K562 (cell line): ENCODE measurements at regions not wholly inside any gene's neighbourhood (a gene's known extent, or its start where the extent isn't known, plus 50 kb on each side); places are given as distances from the start of the nearest gene placed in this dataset.
A peak's percentile ranks its signal among the peaks of the same experiment; 100 is the strongest.

Experiments used
- ATAC-seq: fragments of 200-7000 bp; cut with Tn5 transposase; 3 replicates; pipeline ENCODE4 v1.9.1; 2020; ENCODE audit warnings: moderate library complexity
- BruUV-seq: library from RNA; stranded (reverse); fragments of 400-500 nt; replicated peaks from 2 replicates; lab custom pipeline; 2021; lab: Mats Ljungman, UMichigan
- CTCF ChIA-PET: fragments of 300-600 bp; formaldehyde crosslinking; extraction: SDS; loops from one replicate; lab custom pipeline; 2021; ENCODE audit warnings: low intra/inter-chr PET ratio; lab: Yijun Ruan, JAX
- POLR2A ChIA-PET: fragments of 300-600, 350-650 bp; sonication (Branson Sonifier 250); formaldehyde crosslinking; extraction: SDS; loops from one replicate; lab custom pipeline; 2021; ENCODE audit warnings: antibody characterized with exemption, inconsistent platforms; lab: Yijun Ruan, JAX
- DNase-seq, 4 experiments: peaks; one replicate each; pipeline versions ENCODE4 v3.0.0 to v3.0.0-alpha.2; 2011 to 2018; ENCODE audit warnings: low spot score in 3 of 4, mixed read lengths in 3 of 4; ENCODE audit errors: extremely low read depth in 1 of 4
- FAIRE-seq: peaks from 2 replicates; lab custom pipeline; 2011; peaks lifted over from hg19 to GRCh38; lab: Jason Lieb, UNC
- H2AFZ ChIP-seq: 2 replicates; pipeline ENCODE4 v1.6.0; 2011; ENCODE audit warnings: low read depth, low read length, control low read depth, inconsistent platforms
- H3K27ac ChIP-seq: fragments of 200-600 bp; 3 replicates; pipeline ENCODE4 v1.8.0; 2011; ENCODE audit warnings: low read depth, mild to moderate bottlenecking, control low read depth, inconsistent platforms, low read length, moderate library complexity, mixed read lengths; ENCODE audit errors: extremely low read depth
- H3K27me3 ChIP-seq, 2 experiments: fragments of 300-600 bp in 1 of 2; 2 replicates in 1 of 2; 3 replicates in 1 of 2; pipeline versions ENCODE4 v1.6.0 to v1.8.0; 2011; ENCODE audit warnings: inconsistent platforms in 2 of 2, low read length in 2 of 2, mild to moderate bottlenecking in 1 of 2, mixed read lengths in 1 of 2, moderate library complexity in 1 of 2; ENCODE audit not compliant: control insufficient read depth in 2 of 2, insufficient read depth in 2 of 2
- H3K36me3 ChIP-seq: fragments of 300-600 bp; 3 replicates; pipeline ENCODE4 v1.8.0; 2011; ENCODE audit warnings: mild to moderate bottlenecking, low read length, inconsistent platforms; ENCODE audit not compliant: control insufficient read depth, insufficient read depth
- H3K4me1 ChIP-seq, 2 experiments: fragments of 200-600 bp in 1 of 2; replicated peaks in 1 of 2; 2 replicates in 1 of 2; 3 replicates in 1 of 2; pipeline versions ENCODE4 v1.5.1 to v1.8.0; 2011; ENCODE audit warnings: inconsistent platforms in 2 of 2, low read length in 2 of 2, mild to moderate bottlenecking in 1 of 2, mixed read lengths in 1 of 2, moderate library complexity in 1 of 2; ENCODE audit not compliant: control insufficient read depth in 2 of 2, insufficient read depth in 2 of 2
- H3K4me2 ChIP-seq: 2 replicates; pipeline ENCODE4 v1.6.1; 2011; ENCODE audit warnings: low read length, control low read depth, inconsistent platforms, mixed read lengths; ENCODE audit not compliant: insufficient read depth
- H3K4me3 ChIP-seq: fragments of 200-600 bp; sonication (generic), shearing (Covaris generic); 2 replicates; pipeline ENCODE4 v1.5.1; 2016; ENCODE audit warnings: control low read depth, inconsistent platforms
- H3K79me2 ChIP-seq: fragments of 200-600 bp; 3 replicates; pipeline ENCODE4 v1.8.0; 2011; ENCODE audit warnings: low read length, inconsistent platforms; ENCODE audit not compliant: control insufficient read depth, insufficient read depth
- H3K9ac ChIP-seq, 2 experiments: 2 replicates each; pipeline versions ENCODE4 v1.6.0 to v1.6.1; 2011; ENCODE audit warnings: low read depth in 2 of 2, low read length in 2 of 2, control low read depth in 1 of 2, inconsistent platforms in 1 of 2, mild to moderate bottlenecking in 1 of 2, mixed read lengths in 1 of 2; ENCODE audit not compliant: insufficient read depth in 1 of 2
- H3K9me1 ChIP-seq: one replicate; pipeline ENCODE4 v1.6.0; 2011; ENCODE audit warnings: inconsistent platforms, mild to moderate bottlenecking, low read length, moderate library complexity; ENCODE audit not compliant: control insufficient read depth, insufficient read depth
- H3K9me3 ChIP-seq: replicated peaks from 2 replicates; pipeline ENCODE4 v1.5.1; 2011; ENCODE audit warnings: low read depth, low read length, inconsistent platforms; ENCODE audit not compliant: control insufficient read depth, insufficient read depth
- H4K20me1 ChIP-seq: replicated peaks from 2 replicates; pipeline ENCODE4 v1.6.1; 2011; ENCODE audit warnings: low read length, inconsistent platforms, mixed read lengths; ENCODE audit not compliant: control insufficient read depth, insufficient read depth
- C11orf30 ChIP-seq: fragments of 450-650 bp; IDR thresholded peaks from 2 replicates; pipeline ENCODE4 v1.6.1; 2016; ENCODE audit warnings: low read depth, mild to moderate bottlenecking
- EP400 ChIP-seq: fragments of 450-650 bp; IDR thresholded peaks from 2 replicates; pipeline ENCODE4 v1.6.1; 2017; ENCODE audit warnings: antibody characterized with exemption, mild to moderate bottlenecking, moderate library complexity
- FOXJ2 ChIP-seq: fragments of 200-800 bp; sonication (Bioruptor generic); IDR thresholded peaks from 2 replicates; pipeline ENCODE4 v1.6.1; 2016; ENCODE audit warnings: missing genetic modification characterization, missing compliant biosample characterization
- HDAC6 ChIP-seq: IDR thresholded peaks from 2 replicates; pipeline ENCODE4 v1.6.1; 2012; ENCODE audit warnings: low read depth, mild to moderate bottlenecking, control low read depth, inconsistent platforms, low read length, moderate library complexity
- ILK ChIP-seq: fragments of 450-650 bp; IDR thresholded peaks from 2 replicates; pipeline ENCODE4 v1.6.1; 2016; ENCODE audit warnings: missing genetic modification characterization, low read depth, mild to moderate bottlenecking, missing compliant biosample characterization, moderate library complexity, borderline replicate concordance
- KLF16 ChIP-seq: IDR thresholded peaks from 2 replicates; pipeline ENCODE4 v1.6.1; 2016; ENCODE audit warnings: antibody characterized with exemption
- NCOA2 ChIP-seq, 2 experiments: fragments of 450-650 bp; IDR thresholded peaks; 2 replicates each; pipeline ENCODE4 v1.6.1; 2018; ENCODE audit warnings: mild to moderate bottlenecking in 2 of 2, moderate library complexity in 1 of 2; ENCODE audit not compliant: partially characterized antibody in 2 of 2
- POLR2H ChIP-seq: IDR thresholded peaks from 2 replicates; pipeline ENCODE4 v1.6.1; 2016; ENCODE audit warnings: missing genetic modification characterization, low read depth, mild to moderate bottlenecking, control low read depth, missing compliant biosample characterization, moderate library complexity
- ZNF143 ChIP-seq: sonication (generic); formaldehyde crosslinking; IDR thresholded peaks from 2 replicates; pipeline ENCODE4 v1.9.0; 2022; ENCODE audit warnings: mild to moderate bottlenecking, missing genetic modification reagents
- ZNF174 ChIP-seq: fragments of 250-450 bp; sonication (Bioruptor Pico); IDR thresholded peaks from 2 replicates; pipeline ENCODE4 v1.4.0; 2020; ENCODE audit warnings: mild to moderate bottlenecking
- ZNF316 ChIP-seq: fragments of 450-650 bp; IDR thresholded peaks from 2 replicates; pipeline ENCODE4 v1.6.1; 2016
- ZNF696 ChIP-seq: fragments of 250-450 bp; sonication (Bioruptor Pico); conservative IDR thresholded peaks from 2 replicates; pipeline ENCODE4 v1.4.0; 2020; ENCODE audit warnings: mild to moderate bottlenecking, moderate library complexity
- ZNF75A ChIP-seq: fragments of 450-650 bp; formaldehyde crosslinking; IDR thresholded peaks from 2 replicates; pipeline ENCODE4 v1.4.0; 2020; ENCODE audit warnings: mild to moderate bottlenecking
- in situ Hi-C: fragments of 300-500 bp; cut with MboI; formaldehyde crosslinking; loops from 4 replicates; pipeline ENCODE4 v1.15.0; 2018; ENCODE audit warnings: inconsistent platforms, mixed read lengths
- intact Hi-C: fragments of 100-400 bp; cut with micrococcal nuclease; formaldehyde crosslinking; loops from 2 replicates; pipeline ENCODE4 v1.14.2; 2022
- TF ChIP-seq, protein P1 (sequence below): sonication (generic); formaldehyde crosslinking; IDR thresholded peaks from 2 replicates; pipeline ENCODE4 v1.8.1; 2023; ENCODE audit warnings: mild to moderate bottlenecking, missing genetic modification reagents
- TF ChIP-seq, protein P2 (sequence below): fragments of 450-650 bp; IDR thresholded peaks from 2 replicates; pipeline ENCODE4 v1.6.1; 2014; ENCODE audit warnings: low read depth, mild to moderate bottlenecking, moderate library complexity, borderline replicate concordance

DNA sequence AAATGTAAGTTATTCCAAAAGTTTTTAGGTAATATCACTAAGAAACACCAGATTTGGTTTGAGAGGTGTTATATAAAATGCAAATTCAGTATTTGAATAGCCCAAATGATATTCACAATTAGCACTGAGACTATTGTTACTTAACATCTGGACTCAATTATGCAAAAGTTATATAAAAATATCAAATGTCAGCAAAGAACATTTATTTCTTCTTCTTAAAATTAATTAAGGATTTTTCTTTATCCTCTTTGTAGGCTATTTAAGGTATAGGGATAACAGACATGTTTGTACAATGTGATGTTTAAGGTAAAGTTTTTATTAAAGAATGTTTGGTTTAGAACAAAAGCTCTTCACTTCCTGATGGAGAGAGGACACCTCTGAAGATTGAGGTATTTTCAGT is 63.3 kb upstream of the GK2 start:
- H3K9me3 ChIP-seq = no peaks in the 10 kb centered on the region; the same call in 1 of the 2 replicates
- no peak overlapping the region for H3K27ac ChIP-seq
- no peak overlapping the region for H3K4me3 ChIP-seq
- DNase-seq (no peak), FAIRE-seq (no peak), ATAC-seq (no peak)
- TF ChIP-seq C11orf30 (peak; percentile 37; the same call in 1 of the 2 replicates), ZNF316 (peak; percentile 55), ILK (no peak)
- no peak overlapping the region for H2AFZ ChIP-seq
- POLR2A ChIA-PET = no interaction called here
- H3K36me3 ChIP-seq = no peaks in the 10 kb centered on the region
- in situ Hi-C loops (no loop called here), intact Hi-C loops (no loop called here)
- no peak overlapping the region for H3K9ac ChIP-seq
- H3K27me3 ChIP-seq = no peaks in the 10 kb centered on the region
- no TSS peak for BruUV-seq
- no peaks in the 10 kb centered on the region for H3K79me2 ChIP-seq
- CTCF ChIA-PET = no interaction called here
- no peaks in the 10 kb centered on the region for H3K4me1 ChIP-seq
- H4K20me1 ChIP-seq = no peaks in the 10 kb centered on the region
- H3K9me1 ChIP-seq = no peaks in the 10 kb centered on the region
- no peak overlapping the region for H3K4me2 ChIP-seq

DNA sequence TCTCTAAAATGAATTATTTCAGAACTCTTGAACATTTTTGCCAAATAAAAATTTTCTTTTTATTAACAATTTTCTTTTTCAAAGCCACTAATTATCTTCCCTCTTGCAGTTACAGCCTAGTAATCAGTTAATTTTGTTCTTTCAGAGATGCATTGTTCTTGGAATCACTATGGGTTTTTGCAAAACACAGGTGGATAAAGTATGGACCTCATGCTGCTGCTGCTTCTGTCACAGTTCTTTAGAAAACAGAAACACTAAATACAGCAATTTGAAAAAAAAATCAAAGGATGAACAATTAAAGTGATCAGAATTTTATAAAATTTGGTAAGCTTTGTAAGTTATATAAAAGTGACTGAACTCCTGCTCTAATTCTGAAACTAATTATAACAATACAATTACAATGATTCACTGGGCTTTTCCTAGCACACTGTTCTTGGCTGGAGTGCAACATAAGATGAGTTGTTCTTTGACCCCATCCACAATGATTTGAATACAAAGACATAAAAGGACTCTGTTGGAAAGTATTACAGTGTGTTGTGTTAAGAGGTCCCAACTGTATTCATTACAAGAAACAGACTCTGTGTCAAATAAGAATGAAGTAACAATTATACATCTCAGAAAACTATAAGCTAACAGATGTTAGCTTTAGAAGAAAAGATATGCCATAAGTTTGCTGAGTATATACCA is 59.4 kb upstream of the GK2 start:
- Histone ChIP-seq H3K9me3 (no peaks in the 10 kb centered on the region; the same call in 1 of the 2 replicates), H3K36me3 (no peaks in the 10 kb centered on the region), H3K79me2 (no peaks in the 10 kb centered on the region), H2AFZ (no peak overlapping the region), H4K20me1 (no peaks in the 10 kb centered on the region), H3K4me3 (no peak overlapping the region), H3K27me3 (no peaks in the 10 kb centered on the region), H3K27ac (no peak overlapping the region), H3K4me2 (no peak overlapping the region), H3K4me1 (peaks cover 0 to 3% of the 10 kb centered on the region in 2 experiments; a peak in 1 of 5 replicates), H3K9ac (no peak overlapping the region), H3K9me1 (no peaks in the 10 kb centered on the region)
- no TSS peak for BruUV-seq
- POLR2A ChIA-PET = no interaction called here
- CTCF ChIA-PET = no interaction called here
- intact Hi-C loops (no loop called here), in situ Hi-C loops (no loop called here)
- no peak for FAIRE-seq
- ATAC-seq = no peak
- no peak for DNase-seq
- TF ChIP-seq FOXJ2 (tag) (no peak), EP400 (no peak), NCOA2 (IDR thresholded peaks at IDR 0.05; ENCODE audit: partially characterized antibody in 2 of 2) (no peak), HDAC6 (no peak), ZNF174 (CRISPR knock-in tag) (no peak), ZNF143 (no peak), POLR2H (tag) (no peak), KLF16 (no peak), ZNF696 (CRISPR knock-in tag) (no peak), ZNF75A (CRISPR knock-in tag) (no peak)
- TF ChIP-seq, protein P1, sequence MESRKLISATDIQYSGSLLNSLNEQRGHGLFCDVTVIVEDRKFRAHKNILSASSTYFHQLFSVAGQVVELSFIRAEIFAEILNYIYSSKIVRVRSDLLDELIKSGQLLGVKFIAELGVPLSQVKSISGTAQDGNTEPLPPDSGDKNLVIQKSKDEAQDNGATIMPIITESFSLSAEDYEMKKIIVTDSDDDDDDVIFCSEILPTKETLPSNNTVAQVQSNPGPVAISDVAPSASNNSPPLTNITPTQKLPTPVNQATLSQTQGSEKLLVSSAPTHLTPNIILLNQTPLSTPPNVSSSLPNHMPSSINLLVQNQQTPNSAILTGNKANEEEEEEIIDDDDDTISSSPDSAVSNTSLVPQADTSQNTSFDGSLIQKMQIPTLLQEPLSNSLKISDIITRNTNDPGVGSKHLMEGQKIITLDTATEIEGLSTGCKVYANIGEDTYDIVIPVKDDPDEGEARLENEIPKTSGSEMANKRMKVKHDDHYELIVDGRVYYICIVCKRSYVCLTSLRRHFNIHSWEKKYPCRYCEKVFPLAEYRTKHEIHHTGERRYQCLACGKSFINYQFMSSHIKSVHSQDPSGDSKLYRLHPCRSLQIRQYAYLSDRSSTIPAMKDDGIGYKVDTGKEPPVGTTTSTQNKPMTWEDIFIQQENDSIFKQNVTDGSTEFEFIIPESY (CRISPR knock-in tag) = no peak
- TF ChIP-seq, protein P2, sequence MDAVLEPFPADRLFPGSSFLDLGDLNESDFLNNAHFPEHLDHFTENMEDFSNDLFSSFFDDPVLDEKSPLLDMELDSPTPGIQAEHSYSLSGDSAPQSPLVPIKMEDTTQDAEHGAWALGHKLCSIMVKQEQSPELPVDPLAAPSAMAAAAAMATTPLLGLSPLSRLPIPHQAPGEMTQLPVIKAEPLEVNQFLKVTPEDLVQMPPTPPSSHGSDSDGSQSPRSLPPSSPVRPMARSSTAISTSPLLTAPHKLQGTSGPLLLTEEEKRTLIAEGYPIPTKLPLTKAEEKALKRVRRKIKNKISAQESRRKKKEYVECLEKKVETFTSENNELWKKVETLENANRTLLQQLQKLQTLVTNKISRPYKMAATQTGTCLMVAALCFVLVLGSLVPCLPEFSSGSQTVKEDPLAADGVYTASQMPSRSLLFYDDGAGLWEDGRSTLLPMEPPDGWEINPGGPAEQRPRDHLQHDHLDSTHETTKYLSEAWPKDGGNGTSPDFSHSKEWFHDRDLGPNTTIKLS = no peak
